HCT116 (cell line): ENCODE measurements at regions not wholly inside any gene's neighbourhood (a gene's known extent, or its start where the extent isn't known, plus 50 kb on each side); places are given as distances from the start of the nearest gene placed in this dataset.

Experiments
- ATAC-seq: fragments of 200-7000 bp; cut with Tn5 transposase; 2 replicates; pipeline ENCODE4 v1.9.1; 2020; ENCODE audit warnings: mild to moderate bottlenecking, moderate library complexity
- BruUV-seq: library from RNA; stranded (reverse); fragments of 400-500 nt; replicated peaks from 2 replicates; lab custom pipeline; 2021; lab: Mats Ljungman, UMichigan
- CTCF ChIA-PET: fragments of 300-600 bp; sonication (Branson Sonifier 250); formaldehyde crosslinking; loops from one replicate; lab custom pipeline; 2021; ENCODE audit warnings: antibody characterized with exemption; lab: Charles Lee
- POLR2A ChIA-PET: fragments of 300-600, 350-600 bp; sonication (Branson Sonifier 250); formaldehyde crosslinking; loops from one replicate; lab custom pipeline; 2021; ENCODE audit warnings: antibody characterized with exemption; lab: Charles Lee
- RAD21 ChIA-PET, 2 experiments: fragments of 300-600 bp; sonication (Branson Sonifier 250); formaldehyde crosslinking; loops; one replicate each; lab custom pipeline; 2023; ENCODE audit warnings: low total read pairs in 2 of 2; ENCODE audit not compliant: uncharacterized antibody in 2 of 2, unreplicated experiment in 2 of 2, low non-redundant PET in 1 of 2; lab: Charles Lee
- DNase-seq: peaks from one replicate; pipeline ENCODE4 v3.0.0-alpha.2; 2010; ENCODE audit warnings: low read depth, low spot score
- H2AFZ ChIP-seq: fragments of 200-600 bp; shearing (Covaris generic), sonication (generic); 2 replicates; pipeline ENCODE4 v1.6.1; 2017; ENCODE audit warnings: low read depth, mixed run types, mixed read lengths, antibody characterized with exemption, low read length; ENCODE audit not compliant: poor library complexity, severe bottlenecking
- H3K27ac ChIP-seq: 2 replicates; pipeline ENCODE4 v1.5.1; 2012; ENCODE audit warnings: low read depth, low read length
- H3K27me3 ChIP-seq: fragments of 200-600 bp; sonication (generic); 2 replicates; pipeline ENCODE4 v1.6.1; 2016; ENCODE audit warnings: mixed run types, low read length, mixed read lengths; ENCODE audit not compliant: insufficient read depth
- H3K36me3 ChIP-seq, 2 experiments: fragments of 200-500 bp in 1 of 2; fragments of 200-600 bp in 1 of 2; sonication (Bioruptor generic) in 1 of 2; sonication (generic) in 1 of 2; 2 replicates each; pipeline versions ENCODE4 v1.5.1 to v1.6.1; 2014 to 2016; ENCODE audit warnings: low read length in 2 of 2, inconsistent platforms in 1 of 2, mixed read lengths in 1 of 2, mixed run types in 1 of 2; ENCODE audit not compliant: insufficient read depth in 2 of 2, control insufficient read depth in 1 of 2
- H3K4me1 ChIP-seq, 2 experiments: fragments of 200-600 bp in 1 of 2; sonication (generic) in 1 of 2; 2 replicates each; pipeline versions ENCODE4 v1.5.1 to v1.6.1; 2012 to 2017; ENCODE audit warnings: low read length in 2 of 2, inconsistent platforms in 1 of 2, mild to moderate bottlenecking in 1 of 2, mixed read lengths in 1 of 2, mixed run types in 1 of 2, moderate library complexity in 1 of 2; ENCODE audit not compliant: insufficient read depth in 2 of 2, control insufficient read depth in 1 of 2
- H3K4me2 ChIP-seq: fragments of 200-600 bp; sonication (generic); 2 replicates; pipeline ENCODE4 v1.6.1; 2017; ENCODE audit warnings: mixed run types, low read length, mixed read lengths
- H3K4me3 ChIP-seq, 2 experiments: fragments of 200-600 bp in 1 of 2; sonication (generic) in 1 of 2; replicated peaks in 1 of 2; 2 replicates each; pipeline ENCODE4 v1.5.1; 2011 to 2016; ENCODE audit warnings: low read length in 2 of 2, control low read depth in 1 of 2, low read depth in 1 of 2, mild to moderate bottlenecking in 1 of 2, mixed read lengths in 1 of 2, mixed run types in 1 of 2
- H3K79me2 ChIP-seq: fragments of 200-600 bp; sonication (generic); 2 replicates; pipeline ENCODE4 v1.6.1; 2017; ENCODE audit warnings: mild to moderate bottlenecking, mixed run types, low read length, moderate library complexity, mixed read lengths; ENCODE audit not compliant: insufficient read depth
- H3K9ac ChIP-seq: fragments of 200-600 bp; sonication (generic); 2 replicates; pipeline ENCODE4 v1.6.1; 2016; ENCODE audit warnings: low read length, mixed read lengths
- H3K9me2 ChIP-seq: fragments of 200-600 bp; sonication (generic), shearing (Covaris generic); 2 replicates; pipeline ENCODE4 v1.6.1; 2017; ENCODE audit warnings: mixed run types, mild to moderate bottlenecking, moderate library complexity; ENCODE audit not compliant: insufficient read depth
- H3K9me3 ChIP-seq, 2 experiments: fragments of 200-500 bp in 1 of 2; fragments of 200-600 bp in 1 of 2; sonication (Bioruptor generic) in 1 of 2; sonication (generic) in 1 of 2; 2 replicates each; pipeline ENCODE4 v1.6.1; 2014 to 2017; ENCODE audit warnings: low read length in 2 of 2, mixed read lengths in 2 of 2, inconsistent platforms in 1 of 2, low read depth in 1 of 2, mild to moderate bottlenecking in 1 of 2, mixed run types in 1 of 2, moderate library complexity in 1 of 2; ENCODE audit not compliant: control insufficient read depth in 1 of 2, insufficient read depth in 1 of 2
- H4K20me1 ChIP-seq: fragments of 200-600 bp; sonication (generic), shearing (Covaris generic); 2 replicates; pipeline ENCODE4 v1.6.1; 2017; ENCODE audit warnings: mixed run types, mild to moderate bottlenecking, moderate library complexity; ENCODE audit not compliant: insufficient read depth
- CTCF ChIP-seq, 3 experiments: fragments of 200-600 bp in 1 of 3; sonication (generic) in 1 of 3; IDR thresholded peaks in 2 of 3; conservative IDR thresholded peaks in 1 of 3; 2 replicates each; pipeline ENCODE4 v1.5.1; 2012 to 2017; ENCODE audit warnings: low read depth in 2 of 3, low read length in 2 of 3, antibody characterized with exemption in 1 of 3, borderline replicate concordance in 1 of 3, control low read depth in 1 of 3, mild to moderate bottlenecking in 1 of 3, mixed read lengths in 1 of 3, mixed run types in 1 of 3, moderate library complexity in 1 of 3; ENCODE audit not compliant: insufficient read depth in 1 of 3
- EZH2phosphoT487 ChIP-seq: fragments of 200-600 bp; IDR thresholded peaks from 2 replicates; pipeline ENCODE4 v1.6.1; 2018; ENCODE audit warnings: antibody characterized with exemption, borderline replicate concordance
- JUND ChIP-seq: IDR thresholded peaks from 2 replicates; pipeline ENCODE4 v1.6.1; 2012
- POLR2A ChIP-seq: IDR thresholded peaks from 2 replicates; pipeline ENCODE4 v1.7.0; 2011; ENCODE audit warnings: borderline replicate concordance; ENCODE audit not compliant: insufficient read depth, insufficient read length; ENCODE audit errors: extremely low read depth
- POLR2AphosphoS5 ChIP-seq: IDR thresholded peaks from 2 replicates; pipeline ENCODE4 v1.6.1; 2011; ENCODE audit warnings: mild to moderate bottlenecking, low read depth, low read length, moderate library complexity
- REST ChIP-seq: IDR thresholded peaks from 2 replicates; pipeline ENCODE4 v1.6.1; 2012; ENCODE audit warnings: low read depth
- SIN3A ChIP-seq: IDR thresholded peaks from 2 replicates; pipeline ENCODE4 v1.6.1; 2012; ENCODE audit warnings: low read depth
- SP1 ChIP-seq: IDR thresholded peaks from 2 replicates; pipeline ENCODE4 v1.6.1; 2012; ENCODE audit warnings: low read depth
- SRF ChIP-seq: IDR thresholded peaks from 2 replicates; pipeline ENCODE4 v1.6.1; 2012; ENCODE audit warnings: low read depth
- TCF7L2 ChIP-seq: IDR thresholded peaks from 2 replicates; pipeline ENCODE4 v1.7.0; 2011; ENCODE audit warnings: borderline replicate concordance, inconsistent platforms; ENCODE audit not compliant: insufficient read depth, insufficient read length; ENCODE audit errors: extremely low read depth
- intact Hi-C: fragments of 100-400 bp; cut with micrococcal nuclease; formaldehyde crosslinking; loops from 2 replicates; pipeline ENCODE4 v1.10.0; 2022
- TF ChIP-seq, protein P1 (sequence below): IDR thresholded peaks from 2 replicates; pipeline ENCODE4 v1.6.1; 2012

GRCh38 chr3:82055792-82056191, 294.3 kb upstream of the GBE1 start:
- Histone ChIP-seq H3K9ac (no peak overlapping the region), H2AFZ (no peak overlapping the region), H4K20me1 (no peaks in the 10 kb centered on the region), H3K4me2 (peak overlapping the region; percentile 36; the same call in 1 of the 2 replicates), H3K27me3 (no peaks in the 10 kb centered on the region)
- POLR2A ChIA-PET, result no interaction called here
- RAD21 ChIA-PET, result no interaction called here
- CTCF ChIA-PET, result no interaction called here
- no TSS peak for BruUV-seq
- DNase-seq (peak; percentile 35), ATAC-seq (peak; percentile 83)
- intact Hi-C loops, result no loop called here
- TF ChIP-seq POLR2AphosphoS5 (no peak), POLR2A (no peak), TCF7L2 (peak; percentile 80), EZH2phosphoT487 (no peak), REST (no peak), SIN3A (no peak), SP1 (no peak), SRF (no peak), CTCF (IDR thresholded peaks at IDR 0.05 in 2 of 3, conservative IDR thresholded peaks at IDR 0.05 in 1 of 3; ENCODE audit: borderline replicate concordance in 1 of 3, insufficient read depth in 1 of 3, low read depth in 2 of 3, low read length in 2 of 3) (no peak), JUND (peak; percentile 30; the same call in 1 of the 2 replicates)
- TF ChIP-seq, protein P1, sequence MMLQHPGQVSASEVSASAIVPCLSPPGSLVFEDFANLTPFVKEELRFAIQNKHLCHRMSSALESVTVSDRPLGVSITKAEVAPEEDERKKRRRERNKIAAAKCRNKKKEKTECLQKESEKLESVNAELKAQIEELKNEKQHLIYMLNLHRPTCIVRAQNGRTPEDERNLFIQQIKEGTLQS, result no peak
- TF ChIP-seq, all 23 proteins: peak for 2
- H3K79me2 ChIP-seq, result no peaks in the 10 kb centered on the region
- no peaks in the 10 kb centered on the region for H3K9me3 ChIP-seq
- H3K27ac ChIP-seq, result peak overlapping the region; percentile 28; the same call in 1 of the 2 replicates
- no peak overlapping the region for H3K4me3 ChIP-seq
- H3K4me1 ChIP-seq, result peaks cover 16% of the 10 kb centered on the region in 2 experiments
- no peaks in the 10 kb centered on the region for H3K36me3 ChIP-seq
- no peaks in the 10 kb centered on the region for H3K9me2 ChIP-seq
